ENCODE measurements at regions not wholly inside any gene's neighbourhood (a gene's known extent, or its start where the extent isn't known, plus 50 kb on each side); places are given as distances from the start of the nearest gene placed in this dataset.
"Not testable (repeated sequence)": the region's sequence is repeated elsewhere in the genome, so short reads cannot be mapped to it uniquely, and the experiment has no call there.

DNA sequence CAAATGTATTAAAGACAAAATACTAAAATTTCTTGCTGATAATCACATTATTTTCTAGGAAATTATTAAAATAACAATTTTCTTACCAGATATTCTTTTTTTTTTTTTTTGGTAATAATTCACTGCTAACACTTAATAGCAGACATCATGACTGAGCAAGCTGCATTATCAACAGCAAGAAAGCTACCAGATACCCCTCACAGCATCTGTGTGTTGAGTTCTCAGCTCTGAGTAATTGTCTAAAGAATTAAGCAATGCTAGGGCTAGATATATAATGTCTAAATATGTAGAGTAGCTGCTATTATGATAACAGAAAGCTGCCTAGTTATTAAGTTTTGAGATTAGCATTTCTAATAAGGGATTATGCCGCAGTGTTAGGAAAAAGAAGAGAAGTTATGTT, 754.3 kb upstream of the PKDCC start:
- no peak for DNase-seq (ENCODE audit: low read depth in 2 of 2)

GRCh38 chr2:41294331-41294730, 753.5 kb upstream of the PKDCC start:
- no peak for DNase-seq (ENCODE audit: low read depth in 2 of 2)

GRCh38 chr2:41313082-41313481, 734.7 kb upstream of the PKDCC start:
- no peak for DNase-seq (ENCODE audit: low read depth in 2 of 2)

DNA sequence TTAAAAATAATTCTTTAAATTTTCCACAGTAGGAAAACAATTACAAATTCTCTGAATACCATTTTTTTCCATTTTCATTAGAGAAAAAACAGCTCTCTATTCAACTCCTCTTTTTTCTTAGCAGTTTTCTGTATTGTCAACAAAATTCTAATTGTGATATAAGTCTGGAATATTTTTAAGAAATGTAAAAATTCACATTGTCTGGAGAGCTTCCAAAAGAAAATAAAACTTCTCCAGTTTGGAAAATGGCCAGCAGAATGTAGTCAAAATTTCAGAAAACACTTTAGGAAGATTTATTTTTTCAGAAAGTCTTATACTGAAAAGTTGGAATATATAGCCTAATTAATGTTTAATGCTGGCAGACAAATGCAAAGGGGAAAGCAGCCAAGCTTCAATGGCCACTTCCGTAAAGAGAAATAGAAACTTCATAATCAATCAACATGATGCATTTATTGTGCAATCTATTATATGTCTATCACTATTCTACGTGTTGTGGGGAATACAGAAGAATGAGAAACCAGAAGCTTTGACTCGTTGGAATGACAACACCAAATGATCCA, 733.2 kb upstream of the PKDCC start:
- DNase-seq (ENCODE audit: low read depth in 2 of 2) = no peak

DNA sequence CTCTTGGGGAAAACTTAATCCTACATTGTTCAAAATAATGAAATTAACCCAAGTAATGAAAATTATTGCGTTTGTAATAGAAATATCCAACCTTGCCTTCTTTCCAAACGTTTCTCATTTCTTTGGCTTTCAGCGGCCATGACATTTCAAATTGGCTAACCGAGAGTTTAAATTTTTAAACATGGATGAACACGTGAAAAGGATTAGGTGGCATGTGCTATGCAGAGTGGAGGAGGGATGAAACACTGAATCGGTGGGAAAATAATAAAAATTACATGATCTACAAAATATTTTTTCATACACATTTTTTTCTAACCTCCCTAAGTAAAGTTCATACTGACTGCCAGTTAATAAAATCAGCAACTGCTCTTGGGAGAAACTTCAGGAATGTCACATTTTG, 728.4 kb upstream of the PKDCC start:
- no peak for DNase-seq (ENCODE audit: low read depth in 2 of 2)

DNA sequence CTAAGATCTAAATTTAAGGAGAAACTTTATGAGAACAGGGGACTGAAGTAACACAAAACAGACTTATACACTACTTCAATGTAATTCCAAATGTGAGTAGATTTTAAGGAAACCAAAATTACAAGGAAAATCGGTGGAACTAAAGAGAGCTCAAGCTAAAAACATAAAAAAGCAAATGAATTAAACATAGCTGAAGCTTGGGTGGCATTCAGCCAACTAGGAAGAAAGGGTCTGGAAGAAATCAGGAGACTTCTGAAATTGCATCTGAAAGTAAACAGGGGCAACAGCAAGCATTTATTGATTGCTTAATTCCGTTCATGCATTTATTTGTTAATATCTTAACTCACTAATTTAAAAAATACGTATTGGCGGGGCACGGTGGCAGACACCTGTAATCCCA, 727.3 kb upstream of the PKDCC start:
- DNase-seq (ENCODE audit: low read depth in 2 of 2) = no peak

GRCh38 chr2:41321351-41321750, 726.5 kb upstream of the PKDCC start:
- DNase-seq (ENCODE audit: low read depth in 2 of 2) = no peak

DNA sequence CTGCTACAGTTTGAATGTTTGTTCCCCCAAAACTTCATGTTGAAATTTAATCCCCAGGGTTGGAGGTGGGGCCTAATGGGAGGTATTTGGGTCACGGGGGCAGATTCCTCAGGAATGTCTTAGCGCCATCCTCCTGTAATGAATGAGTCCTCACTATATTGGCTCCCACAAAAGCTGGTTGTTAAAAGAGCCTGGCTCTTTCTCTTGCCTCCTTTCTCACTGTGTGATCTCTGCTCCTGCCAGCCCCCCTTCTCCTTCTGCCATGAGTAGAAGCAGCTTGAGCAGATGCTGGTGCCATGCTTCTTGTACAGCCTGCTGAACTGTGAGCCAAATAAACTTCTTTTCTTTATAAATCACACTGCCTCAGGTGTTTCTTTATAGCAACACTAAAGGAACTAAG, 721.0 kb upstream of the PKDCC start:
- no peak for DNase-seq (ENCODE audit: low read depth in 2 of 2)

DNA sequence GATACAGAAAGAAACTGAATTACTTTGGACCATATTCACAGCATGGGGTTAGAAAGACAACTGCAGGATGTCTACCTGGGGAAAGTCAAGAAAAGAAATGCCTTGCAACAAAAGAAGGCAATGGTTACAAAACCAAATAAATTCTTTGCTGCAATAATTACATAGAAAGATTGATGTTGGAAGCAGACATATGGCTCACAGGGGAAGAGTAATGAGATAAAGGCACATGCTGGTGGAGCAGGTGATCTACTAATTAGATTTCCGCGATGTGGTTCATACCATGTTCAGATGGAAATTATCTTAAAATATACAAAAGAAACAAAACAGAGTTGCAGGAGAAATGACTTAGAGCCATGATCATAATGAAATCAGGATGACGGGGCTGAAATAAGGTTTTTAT, 718.8 kb upstream of the PKDCC start:
- no peak for DNase-seq (ENCODE audit: low read depth in 2 of 2)

DNA sequence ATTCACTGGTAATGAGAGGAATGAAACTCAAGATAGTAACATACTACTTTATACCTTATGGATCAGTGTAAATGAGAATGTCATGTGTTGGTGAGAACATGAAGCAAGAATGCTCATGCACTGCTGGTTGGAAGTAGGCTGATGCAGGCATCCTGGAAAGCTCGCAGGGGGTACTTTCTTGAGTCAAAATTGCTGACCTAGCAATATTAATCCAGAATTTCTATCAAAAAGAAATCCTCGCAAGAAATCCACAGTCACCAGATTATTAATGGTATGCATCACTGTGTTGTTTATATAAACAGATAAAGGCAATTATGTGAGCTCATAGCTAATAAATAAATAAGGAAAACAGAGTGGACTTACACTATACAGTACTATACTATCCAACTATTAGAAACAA, 713.7 kb upstream of the PKDCC start:
- DNase-seq (ENCODE audit: low read depth in 2 of 2) = no peak

DNA sequence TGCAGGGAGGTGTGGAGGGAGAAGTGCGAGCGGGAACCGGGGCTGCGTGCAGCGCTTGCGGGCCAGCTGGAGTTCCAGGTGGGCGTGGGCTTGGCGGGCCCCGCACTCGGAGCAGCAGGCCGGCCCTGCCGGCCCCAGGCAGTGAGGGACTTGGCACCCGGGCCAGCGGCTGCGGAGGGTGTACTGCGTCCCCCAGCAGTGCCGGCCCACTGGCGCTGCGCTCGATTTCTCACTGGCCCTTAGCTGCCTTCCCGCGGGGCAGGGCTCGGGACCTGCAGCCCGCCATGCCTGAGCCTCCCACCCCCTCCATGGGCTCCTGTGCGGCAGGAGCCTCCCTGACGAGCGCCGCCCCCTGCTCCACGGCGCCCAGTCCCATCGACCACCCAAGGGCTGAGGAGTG, 712.2 kb upstream of the PKDCC start:
- not testable (repeated sequence) for DNase-seq (ENCODE audit: low read depth in 2 of 2)

- no peak for DNase-seq (ENCODE audit: low read depth in 2 of 2)
Measured at GRCh38 chr2:41337956-41338355, 709.9 kb upstream of the PKDCC start.

DNA sequence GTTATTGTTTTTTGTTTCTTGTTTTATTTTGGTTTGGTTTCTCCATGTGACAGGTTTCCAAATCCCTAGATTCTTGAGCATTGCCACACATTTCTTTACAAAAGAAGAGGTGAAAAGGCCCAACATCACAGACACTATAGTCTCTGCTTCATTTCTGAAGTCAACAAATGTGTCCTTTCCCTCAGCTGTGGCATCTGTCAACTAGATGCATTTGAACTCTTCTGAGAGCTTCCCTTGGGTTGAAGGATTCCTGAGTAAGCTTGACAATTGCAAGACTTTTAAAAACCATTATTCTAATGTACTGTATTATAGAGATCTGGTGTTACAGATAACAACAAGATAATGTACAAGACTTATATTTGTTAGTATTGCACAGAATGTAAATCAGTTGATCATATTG, 703.3 kb upstream of the PKDCC start:
- no peak for DNase-seq (ENCODE audit: low read depth in 2 of 2)

GRCh38 chr2:41353060-41353459, 694.8 kb upstream of the PKDCC start:
- DNase-seq (ENCODE audit: low read depth in 2 of 2) = no peak

GRCh38 chr2:41355794-41356193, 692.0 kb upstream of the PKDCC start:
- DNase-seq (ENCODE audit: low read depth in 2 of 2) = no peak

- no peak for DNase-seq (ENCODE audit: low read depth in 2 of 2)
Measured at GRCh38 chr2:41364842-41365241, 683.0 kb upstream of the PKDCC start.

- DNase-seq (ENCODE audit: low read depth in 2 of 2) = no peak
Measured at GRCh38 chr2:41375901-41376300, 671.9 kb upstream of the PKDCC start.

GRCh38 chr2:41377837-41378236, 670.0 kb upstream of the PKDCC start:
- DNase-seq (ENCODE audit: low read depth in 2 of 2) = no peak

DNA sequence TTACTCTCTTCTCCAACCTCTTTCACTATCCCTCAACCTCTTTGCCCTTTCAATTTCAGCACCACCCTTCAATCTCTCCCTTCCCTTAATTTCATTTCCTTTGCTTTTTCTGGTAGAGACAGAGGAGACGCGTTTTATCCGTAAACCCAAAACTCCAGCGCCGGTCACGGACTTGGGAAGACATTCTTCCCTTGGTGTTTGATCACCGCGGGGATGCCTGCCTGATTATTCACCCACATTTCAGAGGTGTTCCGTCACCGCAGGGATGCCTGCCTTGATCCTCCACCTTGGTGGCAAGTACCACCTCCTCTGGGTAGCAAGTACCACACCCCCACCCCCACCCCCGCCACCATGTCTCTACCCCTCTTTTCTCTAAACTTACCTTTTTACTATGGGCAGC, 669.4 kb upstream of the PKDCC start:
- DNase-seq (ENCODE audit: low read depth in 2 of 2) = no peak

DNA sequence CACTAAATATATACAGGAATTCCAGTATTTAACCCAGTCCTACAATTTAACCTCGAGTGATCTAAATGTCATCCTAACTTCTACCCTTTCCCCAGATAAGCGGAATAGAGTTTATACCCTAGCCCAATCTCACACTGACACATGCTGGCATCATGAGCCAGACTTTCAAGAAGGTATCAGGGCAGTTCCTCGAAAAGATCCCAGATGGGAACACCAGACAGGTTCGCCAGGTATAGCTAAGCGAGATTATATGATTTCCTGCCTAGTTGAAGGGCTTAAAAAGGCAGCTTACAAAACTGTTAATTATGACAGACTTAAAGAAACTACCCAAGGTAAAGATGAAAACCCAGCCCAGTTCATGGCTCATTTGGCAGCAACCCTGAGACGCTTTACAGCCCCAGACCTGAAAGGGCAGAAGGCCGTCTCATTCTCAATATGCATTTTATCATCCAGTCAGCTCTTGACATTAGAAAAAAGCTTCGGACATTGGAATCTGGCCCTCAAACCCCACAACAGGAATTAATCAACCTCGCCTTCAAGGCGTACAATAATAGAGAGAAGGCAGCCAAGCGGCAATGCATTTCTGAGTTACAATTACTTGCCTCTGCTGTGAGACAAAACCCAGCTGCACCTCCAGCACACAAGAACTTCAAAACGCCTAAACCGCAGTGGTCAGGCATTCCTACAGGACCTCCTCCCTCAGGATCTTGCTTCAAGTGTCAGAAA, 668.2 kb upstream of the PKDCC start:
- DNase-seq (ENCODE audit: low read depth in 2 of 2) = no peak

- no peak for DNase-seq (ENCODE audit: low read depth in 2 of 2)
Measured at GRCh38 chr2:41381701-41382100, 666.1 kb upstream of the PKDCC start.

GRCh38 chr2:41387519-41387918, 660.3 kb upstream of the PKDCC start:
- no peak for DNase-seq (ENCODE audit: low read depth in 2 of 2)

- DNase-seq (ENCODE audit: low read depth in 2 of 2) = no peak
Measured at GRCh38 chr2:41393621-41394020, 654.2 kb upstream of the PKDCC start.

- DNase-seq (ENCODE audit: low read depth in 2 of 2) = no peak
Measured at GRCh38 chr2:41394541-41394940, 653.3 kb upstream of the PKDCC start.
